SIG-M5 (cell line): ENCODE measurements at regions not wholly inside any gene's neighbourhood (a gene's known extent, or its start where the extent isn't known, plus 50 kb on each side); places are given as distances from the start of the nearest gene placed in this dataset.
"Not testable (repeated sequence)": the region's sequence is repeated elsewhere in the genome, so short reads cannot be mapped to it uniquely, and the experiment has no call there.

Experiments
- DNase-seq: peaks from one replicate; lab custom pipeline; 2025; lab: John Stamatoyannopoulos, UW

GRCh38 chr1:229133151-229133550 is 137.8 kb upstream of the RAB4A start:
- no peak for DNase-seq

- no peak for DNase-seq
Measured at GRCh38 chr1:229133811-229134210, 137.1 kb upstream of the RAB4A start.

DNA sequence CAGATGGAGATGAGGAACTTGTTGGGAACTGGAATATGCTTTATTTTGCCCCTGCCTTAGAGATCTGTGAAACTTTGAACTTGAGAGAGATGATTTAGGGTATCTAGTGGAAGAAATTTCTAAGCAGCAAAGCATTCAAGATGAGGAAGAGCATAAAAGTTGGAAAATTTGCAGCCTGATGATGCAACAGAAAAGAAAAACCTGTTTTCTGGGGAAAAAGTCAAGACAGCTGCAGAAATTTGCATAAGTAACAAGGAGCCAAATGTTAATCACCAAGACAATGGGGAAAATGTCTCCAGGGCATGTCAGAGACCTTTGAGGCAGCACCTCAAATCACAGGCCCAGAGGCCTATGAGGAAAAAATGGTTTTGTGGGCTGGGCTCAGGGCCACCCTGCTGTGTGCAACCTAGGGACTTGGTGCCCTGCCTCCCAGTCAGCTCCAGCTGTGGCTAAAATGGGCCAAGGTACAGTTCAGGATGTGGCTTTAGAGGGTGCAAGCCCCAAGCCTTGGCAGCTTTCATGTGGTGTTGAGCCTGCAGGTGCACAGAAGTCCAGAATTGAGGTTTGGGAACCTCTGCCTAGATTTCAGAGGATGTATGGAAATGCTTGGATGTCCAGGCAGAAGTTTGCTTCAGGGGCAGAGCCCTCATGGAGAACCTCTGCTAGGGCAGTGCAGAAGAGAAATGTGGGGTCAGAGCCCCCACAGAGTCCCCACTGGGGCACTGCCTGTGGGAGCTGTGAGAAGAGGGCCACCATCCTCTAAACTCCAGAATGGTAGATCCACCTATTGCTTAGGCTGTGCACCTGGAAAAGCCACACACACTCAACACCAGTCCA is 136.3 kb upstream of the RAB4A start:
- DNase-seq: not testable (repeated sequence)

DNA sequence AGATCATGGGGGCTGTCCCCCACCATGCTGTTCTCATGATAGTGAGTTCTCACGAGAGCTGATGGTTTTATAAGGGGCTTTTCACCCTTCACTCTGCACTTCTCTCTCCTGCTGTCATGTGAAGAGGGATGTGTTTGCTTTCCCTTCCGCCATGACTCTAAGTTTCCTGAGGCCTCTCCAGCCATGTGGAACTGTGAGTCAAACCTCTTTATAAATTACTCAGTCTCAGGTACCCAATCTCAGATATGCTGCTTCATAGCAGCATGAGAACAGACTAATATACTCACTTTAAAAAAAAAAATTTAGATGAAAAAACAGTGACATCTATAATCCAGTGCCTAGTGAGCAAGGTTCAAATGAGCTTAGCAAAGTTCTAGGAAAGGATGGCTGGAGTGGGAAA is 135.1 kb upstream of the RAB4A start:
- DNase-seq: no peak

DNA sequence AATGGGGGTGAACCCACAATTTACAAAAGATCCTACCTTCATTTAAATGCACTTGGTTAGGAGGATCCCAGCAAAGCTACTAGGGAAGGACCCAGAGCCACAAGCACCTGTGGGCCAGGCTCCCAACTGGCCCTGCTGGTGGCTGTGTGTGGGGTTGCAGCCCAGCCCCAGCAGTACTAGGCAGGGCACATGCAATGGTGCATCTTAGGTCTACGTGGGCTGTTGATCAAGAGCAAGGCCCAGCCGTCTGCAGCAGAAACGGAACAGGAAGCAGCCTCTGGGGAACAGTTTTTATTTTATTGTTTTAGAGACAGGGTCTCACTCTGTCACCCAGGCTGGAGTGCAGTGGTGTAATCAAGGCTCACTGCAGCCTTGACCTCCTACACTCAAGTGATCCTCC is 134.1 kb upstream of the RAB4A start:
- DNase-seq: no peak

DNA sequence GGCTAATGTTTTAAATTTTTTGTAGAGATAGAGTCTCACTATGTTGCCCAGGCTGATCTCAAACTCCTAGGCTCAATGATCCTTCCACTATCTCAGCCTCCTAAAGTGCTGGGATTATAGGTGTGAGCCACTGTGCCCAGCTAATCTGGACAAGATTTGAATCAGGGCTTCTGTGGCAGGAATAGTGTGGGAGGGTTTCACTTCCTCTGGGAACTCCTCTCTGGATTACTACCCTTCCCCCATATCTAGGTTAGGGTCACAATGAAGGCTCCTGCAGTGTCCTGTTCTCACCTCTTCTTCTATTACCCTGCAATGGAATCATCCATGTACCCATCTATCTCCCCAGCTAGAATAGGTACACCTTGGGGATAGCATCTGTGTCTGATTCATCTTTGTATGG is 133.6 kb upstream of the RAB4A start:
- DNase-seq: no peak

DNA sequence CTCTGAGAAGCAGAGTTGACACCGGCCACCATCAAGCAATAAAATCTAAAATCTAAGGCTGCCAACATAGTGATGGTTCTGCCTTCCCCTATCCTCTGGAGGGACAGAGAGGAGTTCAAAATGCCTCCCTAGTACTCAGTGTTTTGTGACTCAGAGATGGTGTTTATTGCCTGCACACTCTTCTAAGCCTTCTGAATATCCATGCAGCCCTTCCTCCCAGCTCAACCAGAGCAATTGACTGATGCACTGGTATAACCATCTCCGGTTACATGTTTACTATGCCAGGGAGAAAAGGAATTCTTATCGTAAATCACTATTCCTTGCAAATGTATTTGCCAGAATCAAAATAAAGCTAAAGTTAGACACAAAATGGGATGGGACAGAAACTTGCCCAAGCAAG is 132.9 kb upstream of the RAB4A start:
- DNase-seq: no peak

- no peak for DNase-seq
Measured at GRCh38 chr1:229139331-229140118, 131.4 kb upstream of the RAB4A start.

DNA sequence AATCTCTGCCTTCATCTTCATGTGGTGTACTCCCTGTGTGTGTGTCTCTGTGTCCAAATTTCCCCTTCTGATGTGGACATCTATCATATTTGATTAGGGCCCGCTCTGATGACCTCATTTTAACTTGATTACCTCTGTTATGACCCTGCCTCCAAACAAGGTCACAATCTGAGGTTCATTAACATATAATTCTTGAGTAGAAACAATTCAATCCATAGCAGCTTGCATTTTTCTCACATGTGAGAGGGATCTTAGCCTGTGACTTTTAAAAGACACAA is 130.9 kb upstream of the RAB4A start:
- DNase-seq: no peak

GRCh38 chr1:229141271-229141670 is 129.6 kb upstream of the RAB4A start:
- DNase-seq: no peak

DNA sequence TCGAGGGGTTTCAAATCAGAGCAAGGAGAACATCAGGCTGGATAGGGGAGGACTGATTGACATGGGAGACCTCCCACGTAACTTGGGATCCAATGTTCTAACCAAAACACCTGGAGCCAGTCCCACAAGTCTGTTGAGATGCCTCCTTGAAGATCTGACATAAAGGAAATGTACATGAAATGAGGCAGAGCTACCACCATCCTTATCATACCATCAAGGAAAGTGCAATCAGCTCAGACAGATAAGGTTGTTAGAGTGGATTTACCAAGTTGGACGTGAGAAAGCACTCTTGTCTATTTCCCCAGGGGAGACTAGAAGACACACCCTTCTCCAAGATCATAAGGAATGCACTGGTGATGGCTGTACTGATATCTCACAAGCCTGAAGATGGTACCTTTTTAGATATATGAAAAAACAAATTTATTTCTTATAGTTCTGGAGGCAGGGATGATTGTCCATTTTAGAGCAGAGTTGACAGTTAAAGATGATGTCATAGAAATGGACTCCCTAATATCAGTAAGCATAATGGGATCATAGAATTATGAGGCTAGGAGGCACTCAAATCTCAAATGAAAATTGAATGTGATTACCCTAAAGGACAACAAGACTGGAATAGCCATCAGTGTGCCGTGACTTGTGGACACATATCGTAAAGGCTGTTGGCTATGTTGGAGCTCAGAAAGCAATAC is 129.1 kb upstream of the RAB4A start:
- DNase-seq: no peak

DNA sequence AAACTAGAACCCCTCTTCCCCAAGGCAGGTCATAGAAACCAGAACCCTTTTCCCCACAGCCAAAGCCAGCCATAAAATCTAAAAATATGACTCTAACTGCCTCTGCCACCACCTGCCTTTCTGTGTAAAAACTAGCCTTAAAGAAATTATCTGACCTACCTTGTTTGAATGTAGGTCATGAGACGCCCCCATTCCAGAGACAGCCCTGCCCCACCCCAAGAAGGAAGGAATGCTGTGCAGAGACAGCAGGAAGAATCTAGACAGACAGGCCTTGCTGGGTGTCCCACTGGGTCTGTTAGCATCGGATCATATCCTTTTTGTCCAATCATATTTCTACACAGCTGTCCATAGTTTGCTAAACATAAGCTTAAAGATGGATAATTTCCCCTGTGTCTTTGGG is 128.4 kb upstream of the RAB4A start:
- DNase-seq: no peak

DNA sequence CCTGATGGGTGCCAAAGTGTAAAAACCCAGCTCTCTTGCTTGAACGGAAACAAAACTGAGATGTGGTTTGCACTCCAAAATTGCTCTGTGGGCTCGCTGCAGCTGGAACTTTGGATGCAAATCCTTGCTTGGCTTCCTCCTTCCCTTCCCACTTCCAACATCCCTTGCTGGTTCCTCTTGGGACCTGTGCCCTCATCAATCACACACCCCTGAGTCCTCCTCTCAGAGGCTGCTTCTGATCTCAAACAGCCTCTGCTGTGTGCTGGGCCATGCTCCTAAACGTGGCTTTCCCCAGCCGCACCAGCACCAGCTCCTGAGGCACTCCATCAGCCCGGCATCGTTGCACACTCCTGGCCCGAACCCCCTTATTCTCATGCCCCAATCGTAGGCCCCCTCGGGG is 124.3 kb upstream of the RAB4A start:
- DNase-seq: no peak

DNA sequence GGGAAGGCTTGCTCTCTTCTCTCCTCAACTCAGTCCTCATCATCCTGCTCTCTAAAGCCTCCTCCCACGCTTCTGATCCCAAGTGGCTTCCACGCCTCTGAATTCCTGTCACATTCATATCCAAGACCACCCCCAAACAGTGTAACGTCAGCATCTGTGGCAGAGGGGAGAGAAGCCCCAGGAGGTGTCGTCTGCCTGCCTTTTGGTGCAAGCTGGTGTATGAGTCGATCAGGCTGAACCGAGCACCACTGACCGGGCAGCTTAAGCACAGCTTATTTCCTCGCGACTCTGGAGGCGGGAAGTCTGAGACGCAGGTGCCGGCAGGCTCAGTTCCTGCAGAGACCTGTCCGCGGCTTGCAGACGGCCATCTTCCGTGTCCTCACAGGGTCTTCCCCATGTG is 123.8 kb upstream of the RAB4A start:
- DNase-seq: no peak

DNA sequence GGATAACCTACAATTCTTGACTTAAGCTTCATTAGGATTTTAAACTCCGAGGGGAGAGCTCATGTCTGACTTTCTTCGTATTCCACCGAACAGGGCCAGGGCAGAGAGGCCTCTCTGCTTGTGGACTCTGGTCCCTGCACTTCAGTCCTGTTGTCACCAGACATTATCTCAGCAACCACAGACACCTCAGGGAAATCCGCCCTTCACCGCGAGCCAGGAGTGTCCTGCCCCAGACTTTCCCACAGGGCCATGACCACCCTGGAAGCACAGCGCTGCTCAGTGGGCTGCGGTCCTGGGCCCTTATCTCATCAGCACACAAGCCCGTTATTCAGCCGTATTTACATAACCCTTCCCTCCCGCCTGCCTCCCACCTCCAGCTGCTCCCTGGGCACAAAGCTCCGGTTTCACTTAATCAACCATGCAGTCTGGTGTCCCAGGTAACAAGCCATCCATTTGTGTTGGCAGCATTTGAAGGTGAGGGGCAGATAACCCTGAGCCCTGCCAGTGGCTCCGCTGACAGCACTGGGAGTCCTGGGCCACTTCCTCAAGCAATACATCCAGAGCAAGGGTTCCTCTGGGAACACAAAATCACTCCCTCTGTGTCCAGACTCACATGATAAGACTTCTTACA is 122.8 kb upstream of the RAB4A start:
- no peak for DNase-seq

DNA sequence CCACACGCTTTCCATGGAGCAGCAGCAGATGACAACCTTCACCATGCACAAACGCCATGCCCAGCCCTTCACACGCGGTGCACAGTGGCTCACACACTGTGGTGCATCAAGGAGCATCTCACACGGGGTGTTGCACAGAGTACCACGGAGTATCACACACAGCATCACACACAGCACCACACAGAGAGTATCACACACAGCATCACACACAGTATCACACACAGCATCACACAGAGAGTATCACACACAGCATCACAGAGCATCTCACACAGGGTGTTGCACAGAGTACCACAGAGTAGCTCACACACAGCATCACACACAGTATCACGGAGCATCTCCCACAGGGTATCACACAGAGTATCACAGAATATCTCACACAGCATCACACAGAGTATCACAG is 122.2 kb upstream of the RAB4A start:
- no peak for DNase-seq

DNA sequence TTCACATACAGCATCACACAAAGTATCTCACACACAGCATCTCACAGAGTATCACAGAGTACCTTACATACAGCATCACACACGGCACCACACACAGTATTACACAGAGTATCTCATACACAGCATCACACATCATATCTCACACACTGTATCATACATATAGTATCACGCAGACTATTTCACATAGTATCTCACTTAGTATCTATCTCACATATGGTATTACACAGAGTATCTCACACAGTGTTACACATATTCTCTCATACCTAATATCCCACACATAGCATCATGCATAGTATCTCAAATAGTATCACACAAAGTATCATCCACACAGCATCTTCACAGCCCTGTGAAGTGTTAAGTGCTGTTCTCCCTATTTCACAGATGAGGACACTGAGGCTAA is 121.5 kb upstream of the RAB4A start:
- DNase-seq: no peak

GRCh38 chr1:229150518-229150917 is 120.4 kb upstream of the RAB4A start:
- DNase-seq: no peak

DNA sequence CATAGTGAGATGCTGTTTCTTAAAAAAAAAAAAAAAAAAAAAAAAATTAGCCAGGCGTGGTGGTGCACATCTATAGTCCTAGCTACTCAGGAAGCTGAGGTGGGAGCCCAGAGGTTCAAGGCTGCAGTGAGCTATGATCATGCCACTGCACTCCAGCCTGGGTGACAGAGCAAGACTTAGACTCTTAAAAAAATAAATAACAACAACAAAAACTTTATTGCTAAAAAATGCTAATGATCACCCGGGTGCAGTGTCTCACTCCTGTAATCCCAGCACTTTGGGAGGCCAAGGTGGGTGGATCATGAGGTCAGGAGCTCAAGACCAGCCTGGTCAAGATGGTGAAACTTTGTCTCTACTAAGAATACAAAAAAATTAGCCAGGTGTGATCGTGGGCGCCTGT is 119.5 kb upstream of the RAB4A start:
- not testable (repeated sequence) for DNase-seq

GRCh38 chr1:229152311-229152710 is 118.6 kb upstream of the RAB4A start:
- DNase-seq: no peak

DNA sequence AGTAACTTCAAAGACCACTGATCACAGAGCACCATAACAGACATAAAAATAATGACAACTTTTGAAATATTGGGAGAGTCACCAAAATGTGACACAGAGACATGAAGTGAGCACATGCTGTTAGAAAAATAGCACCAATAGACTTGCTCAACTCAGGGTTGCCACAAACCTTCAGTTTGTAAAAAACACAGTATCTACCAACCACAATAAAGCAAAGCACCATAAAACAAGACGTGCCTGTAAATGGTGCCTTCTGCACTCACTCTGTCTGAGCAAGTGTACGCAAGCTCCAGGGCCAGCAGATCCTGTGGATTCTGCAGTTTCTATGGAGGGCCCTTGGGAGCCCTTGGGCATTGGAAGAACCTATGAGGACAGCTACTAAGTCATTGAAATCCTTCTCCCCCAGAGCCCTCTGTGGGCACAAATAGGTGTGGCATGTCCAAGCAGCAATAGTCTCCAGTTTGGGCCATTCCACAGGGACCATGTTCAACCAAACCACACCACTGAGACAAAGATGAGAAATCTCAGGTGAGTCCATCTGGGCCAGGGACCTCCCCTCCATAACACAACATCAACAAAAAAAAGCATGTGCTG is 116.9 kb upstream of the RAB4A start:
- DNase-seq: no peak

GRCh38 chr1:229154811-229155210 is 116.1 kb upstream of the RAB4A start:
- no peak for DNase-seq
